ENCODE measurements at regions not wholly inside any gene's neighbourhood (a gene's known extent, or its start where the extent isn't known, plus 50 kb on each side); places are given as distances from the start of the nearest gene placed in this dataset.

DNA sequence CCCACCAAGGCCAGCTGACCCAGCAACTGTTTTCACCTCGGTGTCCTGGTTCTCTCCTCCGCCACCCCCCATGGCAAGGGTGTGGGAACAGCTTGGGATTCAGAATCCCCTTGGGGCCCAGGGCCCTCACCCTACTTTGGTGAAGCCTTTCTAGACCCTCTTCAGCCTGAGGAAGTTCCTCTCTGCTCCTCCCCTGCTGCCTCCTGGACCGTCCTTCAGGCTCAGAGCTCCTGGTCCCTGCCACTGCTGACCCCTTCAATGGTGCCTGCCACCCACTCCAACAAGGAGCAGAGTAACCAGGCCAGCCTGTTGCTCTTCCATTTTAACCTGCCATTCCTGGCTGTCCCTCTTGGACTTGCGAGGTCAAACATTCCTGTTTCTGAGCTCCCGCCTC lies 72.0 kb upstream of the SMNDC1 start:
- no peaks in the 10 kb centered on the region for H3K9me3 Mint-ChIP-seq (ENCODE audit: unreplicated experiment)
- CTCF ChIA-PET: no interaction called here
- no peak overlapping the region for H3K4me3 Mint-ChIP-seq (ENCODE audit: unreplicated experiment)
- H3K9me3 ChIP-seq: no peaks in the 10 kb centered on the region
- peaks cover 31% of the 10 kb centered on the region for H3K4me1 ChIP-seq
- H3K36me3 Mint-ChIP-seq (ENCODE audit: insufficient read depth, unreplicated experiment): no peaks in the 10 kb centered on the region
- DNase-seq: no peak
- H3K36me3 ChIP-seq (ENCODE audit: control insufficient read depth, insufficient read depth, low read length): no peaks in the 10 kb centered on the region
- H3K27ac Mint-ChIP-seq (ENCODE audit: unreplicated experiment): peak overlapping the region; percentile 68
- TF ChIP-seq, protein P1, sequence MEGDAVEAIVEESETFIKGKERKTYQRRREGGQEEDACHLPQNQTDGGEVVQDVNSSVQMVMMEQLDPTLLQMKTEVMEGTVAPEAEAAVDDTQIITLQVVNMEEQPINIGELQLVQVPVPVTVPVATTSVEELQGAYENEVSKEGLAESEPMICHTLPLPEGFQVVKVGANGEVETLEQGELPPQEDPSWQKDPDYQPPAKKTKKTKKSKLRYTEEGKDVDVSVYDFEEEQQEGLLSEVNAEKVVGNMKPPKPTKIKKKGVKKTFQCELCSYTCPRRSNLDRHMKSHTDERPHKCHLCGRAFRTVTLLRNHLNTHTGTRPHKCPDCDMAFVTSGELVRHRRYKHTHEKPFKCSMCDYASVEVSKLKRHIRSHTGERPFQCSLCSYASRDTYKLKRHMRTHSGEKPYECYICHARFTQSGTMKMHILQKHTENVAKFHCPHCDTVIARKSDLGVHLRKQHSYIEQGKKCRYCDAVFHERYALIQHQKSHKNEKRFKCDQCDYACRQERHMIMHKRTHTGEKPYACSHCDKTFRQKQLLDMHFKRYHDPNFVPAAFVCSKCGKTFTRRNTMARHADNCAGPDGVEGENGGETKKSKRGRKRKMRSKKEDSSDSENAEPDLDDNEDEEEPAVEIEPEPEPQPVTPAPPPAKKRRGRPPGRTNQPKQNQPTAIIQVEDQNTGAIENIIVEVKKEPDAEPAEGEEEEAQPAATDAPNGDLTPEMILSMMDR (IDR thresholded peaks at IDR 0.05; ENCODE audit: insufficient read depth in 1 of 2, low read depth in 1 of 2, low read length in 1 of 2, severe bottlenecking in 1 of 2, unreplicated experiment in 1 of 2): no peak
- H3K4me1 Mint-ChIP-seq (ENCODE audit: low read depth, unreplicated experiment): peaks cover 22% of the 10 kb centered on the region
- intact Hi-C loops (cut with micrococcal nuclease; ENCODE audit: unreplicated experiment): no loop called here
- POLR2A ChIA-PET: no interaction called here
- BruUV-seq (replicated peaks): no TSS peak
- no peaks in the 10 kb centered on the region for H3K27me3 ChIP-seq (replicated peaks; ENCODE audit: control insufficient read depth, insufficient read depth, low read length)
- no peaks in the 10 kb centered on the region for H3K27me3 Mint-ChIP-seq (ENCODE audit: insufficient read depth, unreplicated experiment)
- H3K4me3 ChIP-seq (ENCODE audit: low read depth, low read length): no peak overlapping the region

- Mint-ChIP-seq H3K9me3 (ENCODE audit: unreplicated experiment) (no peaks in the 10 kb centered on the region), H3K27me3 (ENCODE audit: insufficient read depth, unreplicated experiment) (no peaks in the 10 kb centered on the region), H3K27ac (ENCODE audit: unreplicated experiment) (peak overlapping the region; percentile 68), H3K4me3 (ENCODE audit: unreplicated experiment) (no peak overlapping the region), H3K36me3 (ENCODE audit: insufficient read depth, unreplicated experiment) (no peaks in the 10 kb centered on the region), H3K4me1 (ENCODE audit: low read depth, unreplicated experiment) (peaks cover 26% of the 10 kb centered on the region)
- BruUV-seq (replicated peaks): no TSS peak
- intact Hi-C loops (cut with micrococcal nuclease; ENCODE audit: unreplicated experiment): loop anchor here (1.0 kb wide), 1 partner anchor 32 kb away; no protein-coding TSS in a partner anchor
- Histone ChIP-seq H3K27me3 (replicated peaks; ENCODE audit: control insufficient read depth, insufficient read depth, low read length) (no peaks in the 10 kb centered on the region), H3K4me3 (ENCODE audit: low read depth, low read length) (no peak overlapping the region), H3K36me3 (ENCODE audit: control insufficient read depth, insufficient read depth, low read length) (no peaks in the 10 kb centered on the region), H3K9me3 (no peaks in the 10 kb centered on the region), H3K4me1 (peaks cover 26% of the 10 kb centered on the region)
- ChIA-PET CTCF (no interaction called here), POLR2A (no interaction called here)
- TF ChIP-seq, protein P1 (IDR thresholded peaks at IDR 0.05; ENCODE audit: insufficient read depth in 1 of 2, low read depth in 1 of 2, low read length in 1 of 2, severe bottlenecking in 1 of 2, unreplicated experiment in 1 of 2): no peak
- DNase-seq: no peak
Observed at GRCh38 chr10:110378006-110378405, 73.3 kb upstream of the SMNDC1 start.

DNA sequence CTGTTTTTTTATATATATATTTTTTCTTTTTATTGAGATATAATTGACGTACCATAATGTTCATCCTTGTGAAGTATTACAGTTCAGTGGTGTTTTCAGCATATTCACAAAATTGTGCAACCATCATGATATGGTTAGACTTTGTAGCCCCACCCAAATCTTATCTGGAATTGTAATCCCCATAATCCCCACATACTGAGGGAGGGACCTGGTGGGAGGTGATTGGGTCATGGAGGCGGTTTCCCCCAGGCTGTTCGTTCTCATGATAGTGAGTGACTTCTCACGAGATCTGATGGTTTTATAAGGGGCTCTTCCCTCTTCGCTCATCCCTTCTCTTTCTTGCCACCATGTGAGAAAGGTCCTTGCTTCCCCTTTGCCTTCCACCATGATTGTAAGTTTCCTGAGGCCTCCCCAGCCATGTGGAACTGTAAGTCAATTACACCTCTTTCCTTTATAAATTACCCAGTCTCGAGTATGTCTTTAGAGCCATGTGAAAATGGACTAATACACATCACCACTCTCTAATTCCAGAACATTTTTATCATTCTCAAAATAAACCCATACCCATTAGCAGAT lies 73.9 kb upstream of the SMNDC1 start:
- H3K4me1 ChIP-seq: peaks cover 26% of the 10 kb centered on the region
- intact Hi-C loops (cut with micrococcal nuclease; ENCODE audit: unreplicated experiment): loop anchor here (1.0 kb wide), 1 partner anchor 32 kb away; no protein-coding TSS in a partner anchor
- no peak overlapping the region for H3K4me3 ChIP-seq (ENCODE audit: low read depth, low read length)
- TF ChIP-seq, protein P1 (IDR thresholded peaks at IDR 0.05; ENCODE audit: insufficient read depth in 1 of 2, low read depth in 1 of 2, low read length in 1 of 2, severe bottlenecking in 1 of 2, unreplicated experiment in 1 of 2): no peak
- H3K27me3 Mint-ChIP-seq (ENCODE audit: insufficient read depth, unreplicated experiment): no peaks in the 10 kb centered on the region
- no peaks in the 10 kb centered on the region for H3K27me3 ChIP-seq (replicated peaks; ENCODE audit: control insufficient read depth, insufficient read depth, low read length)
- no peaks in the 10 kb centered on the region for H3K9me3 Mint-ChIP-seq (ENCODE audit: unreplicated experiment)
- H3K36me3 ChIP-seq (ENCODE audit: control insufficient read depth, insufficient read depth, low read length): no peaks in the 10 kb centered on the region
- CTCF ChIA-PET: no interaction called here
- POLR2A ChIA-PET: no interaction called here
- H3K27ac Mint-ChIP-seq (ENCODE audit: unreplicated experiment): no peak overlapping the region
- no peak overlapping the region for H3K4me3 Mint-ChIP-seq (ENCODE audit: unreplicated experiment)
- no TSS peak for BruUV-seq (replicated peaks)
- peaks cover 26% of the 10 kb centered on the region for H3K4me1 Mint-ChIP-seq (ENCODE audit: low read depth, unreplicated experiment)
- H3K36me3 Mint-ChIP-seq (ENCODE audit: insufficient read depth, unreplicated experiment): no peaks in the 10 kb centered on the region
- DNase-seq: peak; percentile 57 to 61
- H3K9me3 ChIP-seq: no peaks in the 10 kb centered on the region

Data from Caco-2 (cell line).